Astrocyte of the cerebellum (primary cell): ENCODE measurements at regions not wholly inside any gene's neighbourhood (a gene's known extent, or its start where the extent isn't known, plus 50 kb on each side); places are given as distances from the start of the nearest gene placed in this dataset.

Source experiments
- DNase-seq: peaks from one replicate; pipeline ENCODE4 v3.0.0-alpha.2; 2011; ENCODE audit warnings: low read depth
- H3K4me3 ChIP-seq: 2 replicates; pipeline ENCODE4 v1.5.1; 2011; ENCODE audit warnings: mild to moderate bottlenecking, low read depth, low read length, moderate library complexity
- in situ Hi-C: cut with HindIII; loops from 2 replicates; pipeline ENCODE4 v1.10.0; 2017; ENCODE audit warnings: low sequenced_read_pairs
- TF ChIP-seq, protein P1 (sequence below): IDR thresholded peaks from 2 replicates; pipeline ENCODE4 v1.5.1; 2012; ENCODE audit warnings: low read length, low read depth, moderate library complexity, mild to moderate bottlenecking; ENCODE audit errors: missing control alignments

DNA sequence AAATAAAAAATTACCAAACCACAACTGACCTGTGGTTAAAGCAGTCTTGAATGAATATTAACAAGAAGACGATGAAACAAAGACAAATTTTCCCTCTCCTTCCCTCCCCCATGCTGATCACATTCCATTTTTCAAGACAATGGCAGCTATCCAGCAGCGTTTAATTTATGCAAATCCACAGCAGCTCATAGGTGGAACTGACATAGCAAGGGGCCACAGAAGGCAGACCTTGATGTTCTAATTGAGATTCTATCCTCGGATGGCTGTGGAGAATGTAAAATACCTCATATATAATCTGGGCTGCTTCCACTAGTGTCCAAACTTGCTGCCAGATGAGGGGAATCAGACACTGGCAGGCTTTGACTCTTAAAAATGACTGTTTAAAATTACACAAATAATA, 211.5 kb downstream of the CHRDL1 start:
- in situ Hi-C loops, result no loop called here
- DNase-seq, result peak; percentile 24
- TF ChIP-seq, protein P1, sequence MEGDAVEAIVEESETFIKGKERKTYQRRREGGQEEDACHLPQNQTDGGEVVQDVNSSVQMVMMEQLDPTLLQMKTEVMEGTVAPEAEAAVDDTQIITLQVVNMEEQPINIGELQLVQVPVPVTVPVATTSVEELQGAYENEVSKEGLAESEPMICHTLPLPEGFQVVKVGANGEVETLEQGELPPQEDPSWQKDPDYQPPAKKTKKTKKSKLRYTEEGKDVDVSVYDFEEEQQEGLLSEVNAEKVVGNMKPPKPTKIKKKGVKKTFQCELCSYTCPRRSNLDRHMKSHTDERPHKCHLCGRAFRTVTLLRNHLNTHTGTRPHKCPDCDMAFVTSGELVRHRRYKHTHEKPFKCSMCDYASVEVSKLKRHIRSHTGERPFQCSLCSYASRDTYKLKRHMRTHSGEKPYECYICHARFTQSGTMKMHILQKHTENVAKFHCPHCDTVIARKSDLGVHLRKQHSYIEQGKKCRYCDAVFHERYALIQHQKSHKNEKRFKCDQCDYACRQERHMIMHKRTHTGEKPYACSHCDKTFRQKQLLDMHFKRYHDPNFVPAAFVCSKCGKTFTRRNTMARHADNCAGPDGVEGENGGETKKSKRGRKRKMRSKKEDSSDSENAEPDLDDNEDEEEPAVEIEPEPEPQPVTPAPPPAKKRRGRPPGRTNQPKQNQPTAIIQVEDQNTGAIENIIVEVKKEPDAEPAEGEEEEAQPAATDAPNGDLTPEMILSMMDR, result no peak
- no peak overlapping the region for H3K4me3 ChIP-seq

DNA sequence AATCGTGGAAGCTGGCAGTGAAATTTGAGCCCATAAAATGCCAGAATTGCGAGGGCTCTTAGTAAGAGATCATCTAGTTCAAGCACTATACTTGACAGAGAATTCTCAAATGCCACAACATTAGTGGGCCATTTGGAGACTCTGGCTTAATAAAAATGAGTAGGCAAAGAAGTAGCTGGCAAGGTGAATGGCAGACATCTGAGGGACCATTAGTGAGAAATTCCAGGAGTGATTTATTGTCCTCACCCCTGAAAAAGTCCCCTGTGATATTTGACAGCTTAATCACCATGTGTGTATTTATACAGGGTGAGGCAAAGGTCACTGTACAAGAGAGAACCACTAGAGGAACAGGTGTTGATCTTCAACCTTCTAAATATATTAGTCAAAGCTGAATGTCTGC, 207.5 kb downstream of the CHRDL1 start:
- DNase-seq, result no peak
- TF ChIP-seq, protein P1, result no peak
- in situ Hi-C loops, result no loop called here
- no peak overlapping the region for H3K4me3 ChIP-seq

DNA sequence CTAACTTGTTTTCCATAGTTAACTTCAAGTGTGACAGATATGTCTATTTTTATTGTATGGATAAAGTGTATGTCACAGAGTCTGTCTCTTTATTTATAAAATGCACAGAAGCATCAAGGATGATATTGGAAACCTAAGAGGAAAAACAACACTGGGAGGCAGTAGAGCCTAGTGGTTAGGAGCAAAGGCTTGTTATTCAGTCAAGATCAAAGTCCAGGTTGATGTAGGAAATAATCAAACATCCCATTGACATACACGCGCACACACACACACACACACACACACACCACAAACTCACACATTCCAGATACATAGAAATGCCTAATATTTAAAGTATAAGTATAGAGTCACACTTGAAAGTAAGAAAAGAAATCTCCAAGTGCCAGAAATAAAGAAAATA, 206.8 kb downstream of the CHRDL1 start:
- in situ Hi-C loops, result no loop called here
- DNase-seq, result no peak
- TF ChIP-seq, protein P1, result no peak
- H3K4me3 ChIP-seq, result no peak overlapping the region

DNA sequence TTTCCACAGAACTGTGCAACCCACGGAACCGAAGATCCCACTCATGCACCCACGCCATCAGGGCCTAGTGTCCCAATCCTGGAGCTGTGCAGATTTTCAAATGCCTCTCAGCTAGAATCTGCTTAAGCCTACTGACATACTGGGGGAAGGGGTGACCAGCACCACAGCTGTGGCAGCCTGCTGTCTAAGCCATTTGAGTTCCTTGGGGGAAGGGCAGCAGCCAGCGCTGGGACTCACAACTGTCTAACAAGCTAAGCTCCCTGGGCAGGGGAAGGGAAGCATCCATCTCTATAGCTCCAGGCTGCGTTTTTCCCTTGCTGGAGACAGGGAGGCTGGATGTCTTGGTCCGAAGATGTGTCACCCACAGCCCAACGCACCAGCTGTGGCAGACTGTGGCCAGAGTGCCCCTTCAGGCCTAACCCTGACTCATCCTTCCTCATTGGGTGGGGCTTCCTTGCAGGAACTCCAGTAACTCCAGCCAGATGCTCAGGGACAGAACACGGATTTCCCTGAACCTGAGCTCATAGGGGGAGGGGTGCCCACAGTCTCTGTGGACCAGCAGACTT, 194.8 kb downstream of the CHRDL1 start:
- TF ChIP-seq, protein P1, result no peak
- DNase-seq, result no peak
- no peak overlapping the region for H3K4me3 ChIP-seq
- in situ Hi-C loops, result no loop called here

DNA sequence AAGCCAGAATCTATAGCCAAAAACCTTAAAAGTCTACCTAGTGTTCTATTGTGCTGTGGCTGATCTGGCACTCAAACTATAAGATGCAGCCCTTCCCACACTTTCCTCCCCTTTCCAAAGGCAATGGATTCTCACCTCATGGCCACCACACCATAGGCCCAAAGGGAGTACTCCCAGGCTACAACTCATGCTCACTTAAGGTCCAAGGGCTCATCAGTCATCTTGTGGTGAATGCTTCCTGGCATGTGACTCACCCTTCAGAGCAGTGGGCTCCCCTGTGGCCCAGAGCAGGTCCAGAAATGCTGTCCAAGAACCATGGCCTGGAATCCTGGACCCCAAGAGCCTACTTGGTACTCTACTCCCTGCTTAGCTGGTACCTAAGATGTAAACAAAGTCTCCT, 181.0 kb downstream of the CHRDL1 start:
- in situ Hi-C loops, result no loop called here
- TF ChIP-seq, protein P1, result no peak
- no peak overlapping the region for H3K4me3 ChIP-seq
- DNase-seq, result no peak
